Body of pancreas (tissue), 4 donors: ENCODE measurements at regions not wholly inside any gene's neighbourhood (a gene's known extent, or its start where the extent isn't known, plus 50 kb on each side); places are given as distances from the start of the nearest gene placed in this dataset.

Experiments used
- ATAC-seq: fragments of 150-250 bp; one replicate; pipeline ENCODE4 v1.9.1; 2016
- DNase-seq, 4 donors: peaks; one replicate each; pipeline ENCODE4 v3.0.0-alpha.2; 2019
- H3K27ac ChIP-seq, 4 donors: fragments of 200-600 bp; sonication (generic); 1 replicate in 3 of 4; 2 replicates in 1 of 4; pipeline versions ENCODE4 v1.5.1 to v1.6.1; 2016 to 2019; ENCODE audit warnings: mild to moderate bottlenecking in 1 of 4, mixed read lengths in 1 of 4, moderate library complexity in 1 of 4
- H3K27me3 ChIP-seq, 2 donors: fragments of 200-600 bp; sonication (generic); one replicate each; pipeline ENCODE4 v1.6.0; 2016; ENCODE audit warnings: mild to moderate bottlenecking in 1 of 2
- H3K36me3 ChIP-seq, 2 donors: fragments of 200-600 bp; sonication (generic); replicated peaks in 1 of 2; 2 replicates each; pipeline ENCODE4 v1.5.1; 2016; ENCODE audit warnings: low read depth in 2 of 2; ENCODE audit not compliant: insufficient read depth in 1 of 2
- H3K4me1 ChIP-seq: fragments of 200-600 bp; sonication (generic); one replicate; pipeline ENCODE4 v1.6.0; 2016
- H3K4me3 ChIP-seq, 2 donors: fragments of 200-600 bp; sonication (generic); 1 replicate in 1 of 2; 2 replicates in 1 of 2; pipeline ENCODE4 v1.5.1; 2016 to 2019
- H3K9me3 ChIP-seq, 3 donors: fragments of 200-600 bp; sonication (generic); 1 replicate in 2 of 3; 2 replicates in 1 of 3; pipeline ENCODE4 v1.5.1; 2016
- CTCF ChIP-seq, 7 experiments: fragments of 450-650 bp in 4 of 7; fragments of 200-600 bp in 3 of 7; sonication (generic) in 3 of 7; IDR thresholded peaks; one replicate each; pipeline ENCODE4 v1.5.1; 2016 to 2019; ENCODE audit warnings: antibody characterized with exemption in 7 of 7
- POLR2A ChIP-seq, 3 donors: fragments of 450-650 bp; IDR thresholded peaks; one replicate each; pipeline ENCODE4 v1.6.1; 2016; ENCODE audit warnings: antibody characterized with exemption in 3 of 3, mild to moderate bottlenecking in 2 of 3
- WGBS, 2 donors: methylation state at CpG; one replicate each; pipeline ENCODE4 v1.1.5; 2017; 5-methylcytosine and 5-hydroxymethylcytosine counted together
- intact Hi-C: fragments of 100-400 bp; cut with DNase I; formaldehyde crosslinking; loops from one replicate; pipeline ENCODE4 v1.15.1; 2023

DNA sequence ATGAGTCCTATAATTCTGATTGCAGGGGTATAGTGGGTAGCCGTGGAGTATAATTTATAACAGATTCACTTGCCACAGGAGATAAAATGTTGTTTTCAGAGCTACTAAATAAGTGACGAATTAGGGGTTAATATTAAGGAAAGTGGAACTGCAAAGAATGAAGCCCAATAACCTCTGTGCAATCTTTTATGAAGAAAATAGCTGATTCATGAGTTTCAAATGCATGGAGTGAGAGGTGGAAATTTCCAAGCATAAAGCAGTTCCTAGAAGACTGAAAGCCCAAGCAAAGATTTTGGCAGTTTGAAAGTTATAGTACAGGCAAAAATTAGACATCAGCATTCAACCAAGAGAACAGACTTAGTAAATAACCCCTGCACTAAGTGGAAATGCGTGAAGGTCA lies 1782.4 kb upstream of the PCDH10 start:
- Histone ChIP-seq H3K27ac (no peak overlapping the region), H3K27me3 (no peaks in the 10 kb centered on the region)
- no peak for ATAC-seq

DNA sequence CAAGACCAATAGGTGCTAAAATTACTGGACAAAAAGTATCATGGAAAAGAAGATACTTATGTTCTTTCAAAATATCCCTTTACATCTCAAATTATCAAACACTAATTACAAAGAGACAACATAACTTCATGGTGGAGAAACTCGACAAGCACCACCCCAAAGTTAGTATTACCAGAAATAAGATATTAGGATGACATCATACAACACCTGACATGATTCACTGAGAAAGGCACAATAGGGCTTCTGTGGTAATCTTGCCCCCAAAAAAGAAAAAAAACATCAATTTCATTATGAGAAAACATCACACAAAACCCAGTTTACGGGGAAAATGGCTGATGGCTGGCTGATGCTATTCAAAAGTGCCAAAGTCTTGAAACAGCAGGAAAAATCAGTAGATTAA lies 1781.7 kb upstream of the PCDH10 start:
- whole genome bisulfite sequencing, 2 donors: 65 to 66% methylated on average over 2 of the region's 2 CpGs
- TF ChIP-seq CTCF (IDR thresholded peaks at IDR 0.05) (no peak), POLR2A (IDR thresholded peaks at IDR 0.05) (no peak)
- no peak overlapping the region for H3K27ac ChIP-seq
- H3K27me3 ChIP-seq: no peaks in the 10 kb centered on the region
- intact Hi-C loops: no loop called here
- DNase-seq (no peak), ATAC-seq (no peak)
- H3K9me3 ChIP-seq: no peaks in the 10 kb centered on the region
- no peak overlapping the region for H3K4me3 ChIP-seq
- no peaks in the 10 kb centered on the region for H3K36me3 ChIP-seq
- no peaks in the 10 kb centered on the region for H3K4me1 ChIP-seq

More for the DNA sequence above, 1782.4 kb upstream of the PCDH10 start:
- no peak for DNase-seq
- Histone ChIP-seq H3K9me3 (no peaks in the 10 kb centered on the region), H3K36me3 (no peaks in the 10 kb centered on the region), H3K4me3 (no peak overlapping the region), H3K4me1 (no peaks in the 10 kb centered on the region)
- WGBS, 2 donors: 37 to 39% methylated on average over 3 of the region's 3 CpGs
- intact Hi-C loops: no loop called here
- no peak for TF ChIP-seq POLR2A (IDR thresholded peaks at IDR 0.05)

DNA sequence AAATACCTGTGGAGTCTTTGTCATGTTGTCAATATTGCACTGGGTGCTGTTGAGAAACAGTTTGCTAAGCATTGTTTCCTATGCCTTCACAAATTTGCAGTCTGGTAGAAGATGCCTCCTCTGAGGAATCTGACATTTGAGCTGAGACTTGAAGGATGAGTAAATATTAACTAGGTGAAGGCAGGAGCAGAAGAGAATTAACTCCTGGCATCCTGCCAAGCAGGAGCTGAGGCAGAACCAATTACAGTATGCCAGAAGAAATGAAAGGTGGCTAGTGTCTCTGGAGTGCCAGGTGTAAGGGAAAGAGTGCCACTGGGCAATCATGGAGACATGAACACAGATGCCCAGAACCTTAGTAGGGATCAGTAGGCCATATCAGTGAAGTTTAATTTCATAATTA lies 1778.2 kb upstream of the PCDH10 start:
- no peak for DNase-seq

GRCh38 chr4:131381055-131381454 lies 1768.0 kb upstream of the PCDH10 start:
- no peaks in the 10 kb centered on the region for H3K27me3 ChIP-seq
- H3K4me1 ChIP-seq: no peaks in the 10 kb centered on the region
- DNase-seq (no peak), ATAC-seq (no peak)
- intact Hi-C loops: no loop called here
- WGBS, 2 donors: 66 to 70% methylated on average over 2 of the region's 2 CpGs
- no peaks in the 10 kb centered on the region for H3K36me3 ChIP-seq
- no peak for TF ChIP-seq CTCF (IDR thresholded peaks at IDR 0.05)
- TF ChIP-seq POLR2A (IDR thresholded peaks at IDR 0.05): no peak
- no peaks in the 10 kb centered on the region for H3K9me3 ChIP-seq
- H3K27ac ChIP-seq: no peak overlapping the region
- H3K4me3 ChIP-seq: no peak overlapping the region

More for the DNA sequence above, 1778.2 kb upstream of the PCDH10 start:
- no peaks in the 10 kb centered on the region for H3K9me3 ChIP-seq
- ATAC-seq: no peak
- TF ChIP-seq POLR2A (IDR thresholded peaks at IDR 0.05) (no peak), CTCF (IDR thresholded peaks at IDR 0.05) (no peak)
- intact Hi-C loops: no loop called here
- H3K27me3 ChIP-seq: no peaks in the 10 kb centered on the region
- no peak overlapping the region for H3K27ac ChIP-seq
- no peak overlapping the region for H3K4me3 ChIP-seq
- H3K36me3 ChIP-seq: no peaks in the 10 kb centered on the region
- no peaks in the 10 kb centered on the region for H3K4me1 ChIP-seq

DNA sequence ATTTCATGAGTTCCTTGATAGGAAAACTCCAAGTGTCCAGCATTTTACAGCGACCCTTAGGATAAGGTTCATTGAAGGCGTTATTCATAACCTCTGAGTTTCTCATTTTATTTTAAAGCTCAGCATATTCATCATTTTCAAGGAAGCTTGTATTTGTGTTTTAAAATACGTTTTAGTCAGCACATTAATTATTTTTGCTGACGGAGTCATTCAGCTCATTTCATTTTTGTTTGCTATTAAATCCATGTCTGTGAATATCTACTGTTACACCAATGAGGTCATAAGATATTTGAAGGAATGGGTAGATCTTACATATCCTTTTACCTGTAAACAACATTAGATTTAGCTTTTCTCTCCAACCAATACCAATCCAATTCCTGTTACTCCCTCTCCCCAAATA lies 1766.3 kb upstream of the PCDH10 start:
- Histone ChIP-seq H3K27ac (no peak overlapping the region), H3K9me3 (no peaks in the 10 kb centered on the region), H3K36me3 (no peaks in the 10 kb centered on the region), H3K4me3 (no peak overlapping the region), H3K27me3 (no peaks in the 10 kb centered on the region), H3K4me1 (no peaks in the 10 kb centered on the region)
- ATAC-seq (no peak), DNase-seq (no peak)
- intact Hi-C loops: no loop called here
- 62 to 64% methylated on average over 4 of the region's 4 CpGs for WGBS, 2 donors
- TF ChIP-seq POLR2A (IDR thresholded peaks at IDR 0.05) (no peak), CTCF (IDR thresholded peaks at IDR 0.05) (no peak)
